ENCODE measurements at regions not wholly inside any gene's neighbourhood (a gene's known extent, or its start where the extent isn't known, plus 50 kb on each side); places are given as distances from the start of the nearest gene placed in this dataset.
"Not testable (repeated sequence)": the region's sequence is repeated elsewhere in the genome, so short reads cannot be mapped to it uniquely, and the experiment has no call there.

GRCh38 chr7:50914460-50914859 is 131.8 kb upstream of the GRB10 start:
- DNase-seq, result no peak

DNA sequence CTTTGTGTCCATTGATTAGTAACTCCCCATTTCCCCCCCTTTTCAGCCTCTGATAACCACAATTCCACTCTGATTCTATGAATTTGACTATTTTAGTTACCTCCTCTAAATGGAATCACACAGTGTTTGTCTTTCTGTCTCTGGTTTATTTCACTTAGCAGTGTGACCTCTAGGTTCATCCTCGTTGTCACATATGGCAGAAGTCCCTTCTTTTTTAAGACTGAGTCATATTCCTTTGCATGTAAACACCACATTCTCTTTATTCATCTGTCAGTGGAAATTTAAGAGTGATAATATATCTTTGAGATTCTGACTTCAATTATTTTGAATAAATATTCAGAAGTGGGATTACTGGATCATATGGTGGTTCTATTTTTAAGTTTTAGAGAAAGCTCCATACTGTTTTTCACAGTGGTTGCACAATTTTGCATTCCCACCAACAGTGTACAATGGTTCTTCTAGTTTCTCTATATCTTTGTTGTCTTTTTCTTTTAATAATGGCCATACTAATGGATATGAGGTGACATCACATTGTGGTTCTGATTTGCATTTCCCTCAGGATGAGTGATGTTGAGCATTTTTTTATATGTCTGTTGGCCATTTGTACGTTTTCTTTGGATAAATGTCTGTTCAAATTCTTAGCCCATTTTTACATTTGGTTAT is 126.1 kb upstream of the GRB10 start:
- DNase-seq, result no peak

DNA sequence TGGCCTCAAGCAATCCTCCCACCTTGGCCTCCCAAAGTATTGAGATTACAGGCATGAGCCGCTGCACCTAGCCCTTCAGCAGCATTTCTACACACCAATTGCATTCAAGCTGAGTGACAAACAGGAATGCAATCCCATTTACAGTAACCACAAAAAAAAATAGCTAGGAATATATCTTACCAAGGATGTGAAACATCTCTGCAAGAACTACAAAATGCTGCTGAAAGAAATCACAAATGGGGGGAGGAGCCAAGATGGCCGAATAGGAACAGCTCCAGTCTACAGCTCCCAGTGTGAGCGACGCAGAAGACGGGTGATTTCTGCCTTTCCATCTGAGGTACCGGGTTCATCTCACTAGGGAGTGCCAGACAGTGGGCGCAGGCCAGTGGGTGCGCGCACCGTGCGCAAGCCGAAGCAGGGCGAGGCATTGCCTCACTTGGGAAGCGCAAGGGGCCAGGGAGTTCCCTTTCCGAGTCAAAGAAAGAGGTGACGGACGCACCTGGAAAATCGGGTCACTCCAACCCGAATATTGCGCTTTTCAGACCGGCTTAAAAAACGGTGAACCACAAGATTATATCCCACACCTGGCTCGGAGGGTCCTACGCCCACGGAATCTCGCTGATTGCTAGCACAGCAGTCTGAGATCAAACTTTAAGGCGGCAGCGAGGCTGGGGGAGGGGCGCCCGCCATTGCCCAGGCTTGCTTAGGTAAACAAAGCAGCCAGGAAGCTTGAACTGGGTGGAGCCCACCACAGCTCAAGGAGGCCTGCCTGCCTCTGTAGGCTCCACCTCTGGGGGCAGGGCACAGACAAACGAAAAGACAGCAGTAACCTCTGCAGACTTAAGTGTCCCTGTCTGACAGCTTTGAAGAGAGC is 116.1 kb upstream of the GRB10 start:
- DNase-seq, result not testable (repeated sequence)

GRCh38 chr7:50887061-50887460 is 104.4 kb upstream of the GRB10 start:
- DNase-seq, result not testable (repeated sequence)

GRCh38 chr7:50872437-50872836 is 89.7 kb upstream of the GRB10 start:
- no peak for DNase-seq

GRCh38 chr7:50869108-50869725 is 86.5 kb upstream of the GRB10 start:
- DNase-seq, result no peak

DNA sequence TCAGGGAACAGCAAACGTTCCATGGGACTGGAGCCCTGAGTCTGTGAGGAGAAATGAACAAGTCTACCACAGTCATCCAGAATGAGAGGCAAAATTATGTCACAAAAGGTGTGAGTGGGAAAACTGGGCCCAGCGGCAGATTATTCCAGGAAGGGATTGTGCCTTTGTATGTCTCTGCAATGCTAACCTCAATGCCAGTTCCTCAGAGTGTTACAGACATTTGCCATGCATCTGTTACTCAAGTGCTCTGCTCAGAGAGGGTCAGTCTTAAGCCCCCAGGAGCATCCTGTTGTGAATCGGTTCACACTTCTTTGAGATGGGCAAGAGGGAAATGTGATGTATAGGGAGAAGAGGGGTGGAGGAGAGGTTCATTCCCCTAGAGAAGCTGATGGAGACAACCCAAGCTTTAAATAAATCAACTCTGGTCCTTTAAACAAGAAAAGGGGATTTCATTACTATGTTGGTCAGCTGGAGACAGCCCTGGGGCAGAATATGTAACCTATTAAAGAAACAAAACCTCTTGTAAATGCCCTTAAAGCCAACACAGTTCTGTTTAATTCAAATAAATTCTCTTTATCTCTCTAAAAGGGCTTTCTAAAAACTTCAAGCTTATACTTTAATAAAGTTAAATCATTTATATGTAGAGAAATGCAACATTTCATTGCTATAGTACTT is 85.9 kb upstream of the GRB10 start:
- DNase-seq, result no peak

DNA sequence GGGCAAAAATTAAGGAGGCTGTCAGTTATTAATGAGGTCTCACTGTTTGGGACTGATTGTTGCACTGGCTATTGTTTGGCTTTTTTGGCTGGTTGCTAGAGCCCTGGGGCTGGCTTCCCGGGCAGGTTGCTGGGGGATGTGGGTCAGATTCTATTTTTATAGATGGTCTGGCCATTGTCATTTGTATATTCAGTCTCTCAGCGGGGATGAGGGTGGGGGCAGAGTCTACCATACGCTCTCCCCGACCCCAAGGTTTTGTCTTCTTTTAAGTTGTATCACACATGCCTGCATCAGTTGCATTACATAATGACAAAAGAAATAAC is 84.3 kb upstream of the GRB10 start:
- no peak for DNase-seq

- no peak for DNase-seq
These were observed 83.8 kb upstream of the GRB10 start for GRCh38 chr7:50866343-50867033.

DNA sequence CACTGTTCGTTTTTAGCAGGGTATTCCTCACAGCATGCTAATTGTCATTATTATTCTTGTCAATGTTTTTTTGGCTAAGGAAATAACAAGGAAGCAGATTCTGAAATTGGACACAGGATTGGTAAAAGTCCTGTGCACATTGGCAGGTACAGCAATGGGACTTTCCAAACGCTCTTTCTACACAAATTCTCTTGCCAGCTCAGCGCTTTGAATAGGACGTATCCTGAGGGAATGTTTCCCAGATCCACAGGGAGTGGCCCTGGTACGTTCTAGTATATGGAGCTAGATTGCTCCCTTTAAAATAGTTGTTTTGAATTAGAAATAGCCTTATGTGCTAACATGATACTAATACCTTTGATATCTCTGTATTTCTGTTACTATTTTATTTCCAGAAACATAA is 82.8 kb upstream of the GRB10 start:
- DNase-seq, result no peak

GRCh38 chr7:50864694-50865093 is 82.0 kb upstream of the GRB10 start:
- DNase-seq, result no peak

GRCh38 chr7:50863053-50863452 is 80.4 kb upstream of the GRB10 start:
- no peak for DNase-seq

DNA sequence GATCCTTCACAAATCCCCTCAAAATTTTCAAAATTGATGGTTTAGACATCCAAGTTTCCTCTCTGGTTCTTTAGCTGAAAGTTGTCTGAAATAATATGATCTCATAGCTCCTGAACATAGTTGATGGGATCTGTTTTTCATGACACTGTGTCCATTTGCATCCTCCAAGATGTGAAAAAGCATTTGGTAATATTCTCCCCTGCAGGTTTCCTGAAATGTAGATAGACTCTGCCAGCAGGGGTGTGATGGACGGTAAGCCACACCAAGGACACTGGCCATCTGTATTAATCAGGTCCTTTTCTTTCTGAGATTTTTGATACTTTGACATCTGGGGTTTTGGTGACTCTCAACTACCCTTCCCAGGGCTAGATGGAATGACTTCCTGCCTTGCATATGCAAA is 79.6 kb upstream of the GRB10 start:
- DNase-seq, result no peak

DNA sequence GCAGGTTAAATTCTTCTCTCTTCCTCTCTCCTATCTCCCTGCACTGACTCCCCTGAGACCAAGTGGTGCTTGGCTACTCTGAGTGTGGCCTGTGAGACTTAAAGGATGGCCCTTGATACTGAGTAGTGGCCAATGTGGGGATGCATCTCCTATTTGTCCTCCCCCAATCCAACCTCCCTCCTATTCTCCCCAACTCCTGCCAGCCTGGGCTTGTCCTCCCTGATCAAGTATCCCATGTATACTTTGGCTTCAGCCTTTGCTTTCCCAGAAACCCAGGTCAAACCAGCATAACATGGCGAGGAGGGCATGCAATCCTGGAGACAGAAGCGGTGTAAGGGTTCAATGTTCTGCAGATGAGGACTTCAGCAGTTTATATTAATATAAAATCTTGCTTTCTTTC is 77.9 kb upstream of the GRB10 start:
- no peak for DNase-seq

DNA sequence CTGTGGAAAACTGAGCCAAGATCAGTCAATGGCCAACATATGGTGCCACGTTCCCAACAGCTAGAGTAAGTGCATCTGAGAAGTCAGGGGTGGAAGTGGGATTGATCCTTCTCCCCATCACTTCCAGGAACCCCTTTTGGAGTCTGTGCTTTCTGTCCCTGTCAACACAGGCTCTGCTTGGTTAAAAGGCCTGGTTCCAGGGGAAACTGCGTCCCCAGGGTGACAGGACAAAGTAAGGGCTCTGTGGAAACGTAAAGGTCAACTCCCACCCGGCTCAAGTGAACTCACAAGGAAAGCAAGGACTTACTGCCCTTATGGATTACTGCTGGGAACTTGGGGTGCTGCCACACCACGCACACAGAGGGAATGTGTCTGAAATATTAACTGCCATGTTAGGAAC is 77.5 kb upstream of the GRB10 start:
- no peak for DNase-seq

DNA sequence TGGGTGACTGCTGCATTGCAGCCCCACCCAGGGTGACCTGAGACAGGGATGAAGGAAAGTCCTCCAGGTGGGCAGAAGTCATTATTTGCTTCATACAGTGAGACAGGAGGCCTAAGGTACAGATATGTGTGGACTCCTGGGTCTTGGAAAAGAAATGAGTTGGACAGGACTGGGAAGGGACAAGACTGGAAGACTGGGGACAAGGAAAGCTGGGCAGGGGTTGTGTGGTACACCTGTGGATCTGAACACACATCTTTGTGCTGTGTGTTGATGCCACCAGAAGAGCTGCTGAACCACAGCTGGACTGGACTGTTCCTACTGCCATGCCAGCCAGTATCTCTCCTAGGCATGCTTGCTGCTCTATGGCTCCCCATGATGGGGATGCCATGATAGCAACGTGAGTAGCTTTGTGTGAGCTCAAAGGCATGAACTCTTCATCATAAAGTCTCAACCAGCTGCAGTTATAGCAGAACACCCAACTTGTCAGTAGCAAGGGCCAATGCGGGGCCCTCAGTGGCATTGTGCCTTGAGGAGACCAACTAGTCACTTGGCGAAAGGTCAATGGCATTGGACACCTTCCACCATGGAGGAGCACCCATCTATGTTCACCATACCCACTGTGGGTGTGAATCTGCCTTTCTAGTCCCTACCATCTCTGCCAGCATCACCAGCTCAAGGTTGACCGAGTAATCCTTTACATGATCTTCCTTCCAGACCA is 76.0 kb upstream of the GRB10 start:
- no peak for DNase-seq

DNA sequence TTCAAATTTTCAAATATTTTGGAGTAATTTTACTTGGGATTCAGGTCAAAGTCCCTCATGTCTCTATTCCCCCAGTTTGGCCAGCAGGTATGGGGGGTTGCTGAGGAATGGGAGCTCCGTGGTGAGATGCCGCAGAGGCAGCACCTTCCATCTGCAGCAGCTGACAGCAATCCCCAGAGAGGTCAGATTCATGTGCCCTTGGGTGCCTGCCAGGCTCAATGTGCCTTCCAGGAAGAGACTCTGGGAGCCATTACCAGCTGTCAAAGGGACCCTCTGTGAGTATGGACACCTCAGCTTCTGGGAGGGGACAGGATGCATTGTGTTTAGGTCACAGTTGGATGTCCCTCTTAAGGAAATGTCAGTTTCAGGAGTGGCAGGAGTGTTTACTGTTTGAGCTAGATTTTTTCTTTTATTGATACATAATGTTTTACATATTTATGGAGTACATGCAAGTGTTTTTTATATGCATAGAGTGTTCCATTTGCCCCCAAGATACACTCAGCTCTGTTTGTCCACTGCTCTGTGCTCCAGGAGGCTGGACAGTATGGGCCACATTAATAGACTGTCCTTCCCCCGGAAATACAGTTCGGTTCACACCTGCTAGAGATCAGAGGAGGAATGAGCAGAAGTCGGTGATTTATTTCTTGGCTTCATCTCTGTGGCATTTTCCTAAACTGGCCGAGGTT is 75.3 kb upstream of the GRB10 start:
- DNase-seq, result no peak

GRCh38 chr7:50856806-50857205 is 74.1 kb upstream of the GRB10 start:
- no peak for DNase-seq

- no peak for DNase-seq
These were observed 73.5 kb upstream of the GRB10 start for GRCh38 chr7:50856231-50856630.

DNA sequence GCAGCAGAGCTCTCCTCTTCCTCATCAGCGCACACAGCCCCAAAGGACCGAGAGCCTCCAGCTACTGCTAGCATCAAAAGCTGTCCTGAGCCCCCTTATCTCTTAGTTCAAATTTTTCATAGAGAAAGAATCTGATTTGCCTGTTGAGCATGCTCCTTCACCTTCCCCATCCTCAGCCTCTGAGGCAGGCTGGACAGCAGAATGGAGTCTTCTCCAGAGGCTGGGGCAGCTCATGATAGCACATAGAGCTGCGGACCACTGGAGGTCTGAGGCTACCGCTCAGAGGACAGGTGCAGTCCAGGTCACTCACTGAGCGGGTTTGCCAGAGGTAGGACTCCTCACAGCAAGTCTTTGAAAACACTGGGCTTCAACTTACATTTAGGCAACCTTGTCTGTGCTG is 72.8 kb upstream of the GRB10 start:
- no peak for DNase-seq

- DNase-seq, result no peak
These were observed 72.1 kb upstream of the GRB10 start for GRCh38 chr7:50854831-50855230.

GRCh38 chr7:50854247-50854646 is 71.6 kb upstream of the GRB10 start:
- no peak for DNase-seq

Data from DMS 273 treated with DMSO at 0.1 percent for 48 hours (cell line).